Limb (tissue), 2 donors: ENCODE measurements at regions not wholly inside any gene's neighbourhood (a gene's known extent, or its start where the extent isn't known, plus 50 kb on each side); places are given as distances from the start of the nearest gene placed in this dataset.
A peak's percentile ranks its signal among the peaks of the same experiment; 100 is the strongest.

ENCODE experiments used
- DNase-seq, 2 donors: peaks; one replicate each; pipeline ENCODE4 v3.0.0-alpha.2; 2016; ENCODE audit errors: extremely low spot score in 2 of 2

- DNase-seq: no peak
These were observed 77.4 kb downstream of the PSMG1 start for GRCh38 chr21:39105836-39106235.

DNA sequence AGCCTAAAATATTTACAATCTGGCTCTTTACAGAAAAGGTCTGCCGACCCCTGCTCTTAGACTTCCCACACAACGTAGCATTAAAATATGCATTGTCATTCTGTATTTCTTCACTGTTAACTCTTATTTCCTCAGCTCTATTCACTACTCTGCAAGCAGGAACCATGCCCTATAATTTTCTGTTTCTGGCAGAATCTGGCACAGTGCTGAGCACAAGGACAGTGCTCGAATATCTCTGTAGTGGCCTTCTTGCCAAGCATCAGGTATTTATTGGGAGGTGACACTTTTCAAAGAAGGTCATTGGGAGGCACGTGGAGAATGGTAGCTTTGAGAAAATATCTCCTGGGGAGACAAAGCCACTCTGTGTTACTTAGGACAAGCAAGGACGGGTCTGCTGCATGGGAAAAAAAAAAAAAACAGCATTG is 77.9 kb downstream of the PSMG1 start:
- DNase-seq: no peak

- no peak for DNase-seq
These were observed 78.3 kb downstream of the PSMG1 start for GRCh38 chr21:39104911-39105310.

GRCh38 chr21:39103689-39104088 is 79.6 kb downstream of the PSMG1 start:
- DNase-seq: no peak

- no peak for DNase-seq
These were observed 83.4 kb downstream of the PSMG1 start for GRCh38 chr21:39099859-39100258.

- no peak for DNase-seq
These were observed 84.5 kb downstream of the PSMG1 start for GRCh38 chr21:39098696-39099200.

DNA sequence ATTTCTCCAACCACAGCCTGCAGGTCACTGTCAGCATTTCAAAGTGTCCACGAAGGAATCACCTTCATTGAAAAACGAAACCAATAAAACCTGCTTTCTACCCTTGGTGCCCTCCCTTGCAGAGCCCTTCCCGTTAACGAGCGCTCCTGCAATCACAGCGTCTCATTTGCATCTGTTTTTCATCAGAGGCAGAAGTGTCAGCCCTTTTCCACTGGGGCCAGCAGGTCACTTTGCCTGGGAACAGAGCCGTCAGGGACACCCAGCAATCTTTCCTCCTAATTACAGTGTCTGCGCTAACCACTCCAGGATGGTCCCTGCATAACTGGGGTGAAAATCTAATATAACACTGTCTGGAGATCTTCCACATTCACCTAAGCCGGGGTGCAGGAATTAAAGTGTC is 85.3 kb downstream of the PSMG1 start:
- DNase-seq: no peak

GRCh38 chr21:39097335-39097861 is 85.9 kb downstream of the PSMG1 start:
- DNase-seq: no peak

GRCh38 chr21:39096754-39097153 is 86.5 kb downstream of the PSMG1 start:
- DNase-seq: no peak

GRCh38 chr21:39095681-39096080 is 87.6 kb downstream of the PSMG1 start:
- DNase-seq: no peak

- no peak for DNase-seq
These were observed 88.2 kb downstream of the PSMG1 start for GRCh38 chr21:39094847-39095579.

DNA sequence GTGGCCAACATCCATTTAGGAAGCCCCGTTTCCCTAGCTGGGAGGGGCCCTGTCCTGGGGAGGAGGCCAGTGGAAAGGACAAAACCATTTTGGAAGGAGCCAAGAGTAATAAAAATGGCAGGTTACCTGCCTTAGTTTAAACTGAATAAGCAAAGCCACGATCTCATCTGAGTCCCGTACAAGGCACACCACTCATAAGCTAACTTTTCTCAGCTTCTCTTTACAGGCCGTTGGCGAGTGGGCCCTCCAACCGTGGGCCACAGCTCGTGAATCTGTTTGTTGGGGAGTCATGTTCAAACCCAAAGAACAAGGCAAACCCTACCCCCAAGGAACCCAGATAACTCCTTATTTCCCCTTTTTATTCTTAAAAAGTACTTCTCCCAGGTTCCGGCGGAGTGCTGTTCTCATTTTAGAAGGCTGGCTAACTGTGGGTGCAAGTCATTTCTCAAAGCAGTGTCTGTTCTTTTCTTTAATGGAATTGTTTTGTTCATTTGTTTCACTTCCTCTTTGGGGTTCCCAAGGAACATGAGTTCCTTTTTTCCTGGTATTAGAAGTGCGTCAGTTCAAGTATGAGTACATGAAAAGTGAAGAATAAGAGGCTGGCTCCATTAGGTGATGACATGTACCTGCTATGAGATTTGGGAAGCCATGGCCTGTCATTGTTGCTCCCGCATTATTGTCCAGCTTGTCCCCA is 89.0 kb downstream of the PSMG1 start:
- DNase-seq: no peak

DNA sequence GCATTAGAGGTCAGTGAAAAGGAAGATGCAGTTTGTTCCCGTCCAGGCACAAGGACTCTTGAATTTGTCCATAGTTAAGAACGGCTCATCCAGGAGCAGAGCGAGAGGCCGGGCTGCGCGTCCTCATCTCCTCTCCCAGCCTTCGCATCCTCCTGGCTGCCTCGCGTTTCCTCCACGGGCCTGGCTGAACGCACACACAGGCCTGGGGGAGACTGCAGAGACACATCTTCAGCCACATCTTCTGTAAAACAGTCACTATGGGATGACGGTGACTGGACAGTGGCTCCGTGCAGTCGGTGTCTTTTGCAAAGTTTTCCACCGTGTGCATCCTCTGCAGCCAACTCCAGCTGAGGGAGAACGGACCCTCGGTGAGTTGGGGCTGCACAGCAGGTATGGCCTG is 89.7 kb downstream of the PSMG1 start:
- DNase-seq: no peak

DNA sequence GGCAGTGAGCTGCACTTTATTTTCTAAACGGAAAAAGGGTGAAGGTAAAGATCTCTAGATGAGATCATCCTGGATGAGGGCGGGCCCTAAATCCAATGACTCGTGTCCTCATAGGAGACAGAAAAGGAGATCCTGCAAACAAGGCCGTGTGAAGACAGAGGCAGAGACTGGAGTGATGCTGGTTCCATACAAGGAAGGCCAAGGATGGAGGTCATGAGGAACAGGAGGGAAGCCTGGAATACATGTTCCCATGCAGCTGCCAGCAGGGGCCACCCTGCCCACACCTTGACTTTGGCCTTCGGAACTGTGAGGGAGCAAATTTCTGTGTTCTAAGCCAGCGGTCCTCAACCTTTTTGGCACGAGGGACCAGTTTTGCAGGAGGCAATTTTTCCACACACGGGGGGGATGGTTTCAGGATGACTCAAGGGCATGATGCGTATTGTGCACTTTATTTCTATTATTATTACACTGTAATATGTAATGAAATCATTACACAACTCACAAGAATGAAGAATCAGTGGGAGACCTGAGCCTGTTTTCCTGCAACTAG is 94.3 kb downstream of the PSMG1 start:
- no peak for DNase-seq

DNA sequence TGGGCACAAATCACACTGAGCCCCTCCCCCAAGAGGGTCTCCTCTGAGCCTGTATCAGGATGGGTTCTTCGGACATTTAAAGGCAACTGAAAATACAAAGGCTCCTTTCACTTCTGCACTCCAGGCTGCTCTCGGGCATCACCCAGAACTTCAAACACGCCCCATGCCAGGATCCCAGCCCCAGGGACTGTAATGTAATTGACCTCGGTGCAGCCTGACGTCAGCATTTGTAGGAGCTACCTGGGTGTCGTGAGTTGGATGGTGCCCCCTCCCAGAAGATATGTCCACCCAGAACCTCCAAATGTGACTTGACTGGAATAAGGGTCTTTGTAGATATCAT is 95.2 kb downstream of the PSMG1 start:
- no peak for DNase-seq

- DNase-seq: peak in 1 of 2 donors; percentile 62
These were observed 95.8 kb downstream of the PSMG1 start for GRCh38 chr21:39087238-39088030.

DNA sequence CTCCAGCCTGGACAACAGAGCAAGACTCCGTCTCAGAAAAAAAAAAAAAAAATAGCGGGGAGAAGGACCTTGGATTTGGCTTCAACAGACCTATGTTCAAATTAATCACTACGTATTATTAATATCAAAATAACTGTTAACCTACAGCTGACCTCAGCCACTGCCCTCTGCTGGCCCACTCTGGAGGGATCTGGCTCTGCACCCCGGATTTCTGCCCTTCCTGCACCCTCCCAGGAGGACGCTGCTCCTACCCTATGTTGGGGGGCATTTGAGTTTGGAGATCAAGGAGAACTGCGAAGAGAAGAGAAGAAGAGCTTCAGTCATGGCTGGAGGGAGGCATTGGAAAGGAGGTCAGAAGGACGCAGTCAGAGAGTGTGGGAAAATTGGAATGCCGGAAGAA is 96.7 kb downstream of the PSMG1 start:
- no peak for DNase-seq

- DNase-seq: no peak
These were observed 97.3 kb downstream of the PSMG1 start for GRCh38 chr21:39085843-39086405.

- no peak for DNase-seq
These were observed 98.1 kb downstream of the PSMG1 start for GRCh38 chr21:39084979-39085729.

- DNase-seq: no peak
These were observed 99.2 kb downstream of the PSMG1 start for GRCh38 chr21:39084073-39084472.
